SK-N-SH (cell line): ENCODE measurements at regions not wholly inside any gene's neighbourhood (a gene's known extent, or its start where the extent isn't known, plus 50 kb on each side); places are given as distances from the start of the nearest gene placed in this dataset.

Source experiments
- CTCF ChIA-PET: fragments of 300-600, 350-600 bp; formaldehyde crosslinking; extraction: SDS; loops from one replicate; lab custom pipeline; 2021; lab: Yijun Ruan, JAX
- POLR2A ChIA-PET: fragments of 350-600 bp; sonication (Branson Sonifier 250); formaldehyde crosslinking; extraction: SDS; loops from one replicate; lab custom pipeline; 2020; ENCODE audit warnings: antibody characterized with exemption, inconsistent platforms; lab: Yijun Ruan, JAX
- DNase-seq: peaks from one replicate; pipeline ENCODE4 v3.0.0; 2012
- H2AFZ ChIP-seq: fragments of 200-600 bp; sonication (generic); 2 replicates; pipeline ENCODE4 v1.8.1; 2016; ENCODE audit warnings: antibody characterized with exemption, mild to moderate bottlenecking, low read depth
- H3F3A ChIP-seq: fragments of 200-600 bp; sonication (generic); replicated peaks from 2 replicates; pipeline ENCODE3; 2016; ENCODE audit warnings: antibody characterized with exemption, mild to moderate bottlenecking; ENCODE audit not compliant: insufficient read depth
- H3K27ac ChIP-seq, 2 experiments: fragments of 200-500 bp in 1 of 2; fragments of 200-600 bp in 1 of 2; sonication (Bioruptor generic) in 1 of 2; sonication (generic), shearing (Covaris generic) in 1 of 2; 2 replicates each; pipeline versions ENCODE4 v1.5.1 to v1.6.1; 2014 to 2016; ENCODE audit warnings: low read depth in 2 of 2, inconsistent platforms in 1 of 2, low read length in 1 of 2, mild to moderate bottlenecking in 1 of 2, mixed read lengths in 1 of 2
- H3K27me3 ChIP-seq: fragments of 200-600 bp; sonication (generic), shearing (Covaris generic); 2 replicates; pipeline ENCODE4 v1.6.1; 2016; ENCODE audit warnings: mixed run types; ENCODE audit not compliant: insufficient read depth
- H3K36me3 ChIP-seq, 2 experiments: fragments of 200-500 bp in 1 of 2; fragments of 200-600 bp in 1 of 2; sonication (Bioruptor generic) in 1 of 2; sonication (generic) in 1 of 2; replicated peaks in 1 of 2; 2 replicates each; pipeline versions ENCODE3 to v1.5.1; 2014 to 2016; ENCODE audit warnings: low read length in 1 of 2, mild to moderate bottlenecking in 1 of 2; ENCODE audit not compliant: insufficient read depth in 2 of 2, control insufficient read depth in 1 of 2
- H3K4me1 ChIP-seq, 2 experiments: fragments of 200-500 bp in 1 of 2; fragments of 200-600 bp in 1 of 2; sonication (Bioruptor generic) in 1 of 2; sonication (generic), shearing (Covaris generic) in 1 of 2; 2 replicates each; pipeline versions ENCODE4 v1.5.1 to v1.6.1; 2014 to 2016; ENCODE audit warnings: low read depth in 1 of 2, low read length in 1 of 2, mixed run types in 1 of 2; ENCODE audit not compliant: insufficient read depth in 2 of 2, control insufficient read depth in 1 of 2
- H3K4me2 ChIP-seq: fragments of 200-600 bp; sonication (generic), shearing (Covaris generic); 2 replicates; pipeline ENCODE4 v1.6.1; 2017; ENCODE audit warnings: mixed run types
- H3K4me3 ChIP-seq, 2 experiments: fragments of 200-500 bp in 1 of 2; fragments of 200-600 bp in 1 of 2; sonication (Bioruptor generic) in 1 of 2; sonication (generic), shearing (Covaris generic) in 1 of 2; 2 replicates each; pipeline versions ENCODE4 v1.5.1 to v1.8.1; 2014 to 2016; ENCODE audit warnings: low read depth in 2 of 2, inconsistent platforms in 1 of 2, low read length in 1 of 2, mild to moderate bottlenecking in 1 of 2, mixed read lengths in 1 of 2, moderate library complexity in 1 of 2
- H3K79me2 ChIP-seq: fragments of 200-600 bp; sonication (generic); 2 replicates; pipeline ENCODE4 v1.8.1; 2017; ENCODE audit warnings: mild to moderate bottlenecking; ENCODE audit not compliant: insufficient read depth
- H3K9ac ChIP-seq: fragments of 200-600 bp; sonication (generic); 2 replicates; pipeline ENCODE4 v1.6.1; 2017; ENCODE audit warnings: mixed run types
- H3K9me2 ChIP-seq: fragments of 200-600 bp; sonication (generic); 2 replicates; pipeline ENCODE4 v1.6.1; 2017; ENCODE audit warnings: mixed run types
- H3K9me3 ChIP-seq: fragments of 200-600 bp; sonication (generic); 2 replicates; pipeline ENCODE4 v1.6.1; 2017; ENCODE audit warnings: mixed run types, mild to moderate bottlenecking, moderate library complexity
- H4K20me1 ChIP-seq: fragments of 200-600 bp; sonication (generic); 2 replicates; pipeline ENCODE4 v1.6.1; 2017; ENCODE audit warnings: mild to moderate bottlenecking, mixed run types; ENCODE audit not compliant: insufficient read depth
- CHD2 ChIP-seq: fragments of 150-350 bp; IDR thresholded peaks from 2 replicates; pipeline ENCODE4 v1.6.1; 2018; ENCODE audit warnings: low read length; ENCODE audit not compliant: partially characterized antibody
- ELF1 ChIP-seq: IDR thresholded peaks from 2 replicates; pipeline ENCODE4 v1.4.0; 2012
- EZH2phosphoT487 ChIP-seq: fragments of 200-600 bp; sonication (generic); IDR thresholded peaks from 2 replicates; pipeline ENCODE4 v1.6.1; 2017; ENCODE audit warnings: low read depth, mixed run types, mild to moderate bottlenecking, antibody characterized with exemption, moderate library complexity, borderline replicate concordance
- FOSL2 ChIP-seq: IDR thresholded peaks from 2 replicates; pipeline ENCODE4 v1.4.0; 2012; ENCODE audit warnings: low read depth, mild to moderate bottlenecking, moderate library complexity, borderline replicate concordance
- GABPA ChIP-seq: IDR thresholded peaks from 2 replicates; pipeline ENCODE4 v1.4.0; 2012; ENCODE audit warnings: low read depth, mild to moderate bottlenecking
- GATA2 ChIP-seq: sonication (generic); formaldehyde crosslinking; IDR thresholded peaks from 2 replicates; pipeline ENCODE4 v1.5.0; 2020; ENCODE audit warnings: mild to moderate bottlenecking, missing genetic modification reagents
- IRF3 ChIP-seq: fragments of 150-350 bp; IDR thresholded peaks from 2 replicates; pipeline ENCODE4 v1.6.1; 2016; ENCODE audit warnings: mild to moderate bottlenecking, low read depth, low read length
- JUND ChIP-seq: IDR thresholded peaks from 2 replicates; pipeline ENCODE4 v1.4.0; 2012
- MAX ChIP-seq: IDR thresholded peaks from 2 replicates; pipeline ENCODE4 v1.4.0; 2012; ENCODE audit warnings: low read depth
- NRF1 ChIP-seq: IDR thresholded peaks from 2 replicates; pipeline ENCODE4 v1.6.1; 2012; ENCODE audit warnings: low read depth, mild to moderate bottlenecking, low read length
- POLR2AphosphoS5 ChIP-seq: IDR thresholded peaks from 2 replicates; pipeline ENCODE4 v1.6.1; 2012; ENCODE audit warnings: low read depth, low read length
- RAD21 ChIP-seq: IDR thresholded peaks from 2 replicates; pipeline ENCODE4 v1.6.1; 2012; ENCODE audit warnings: mild to moderate bottlenecking, low read length
- RFX5 ChIP-seq: IDR thresholded peaks from 2 replicates; pipeline ENCODE4 v1.6.1; 2012; ENCODE audit warnings: mild to moderate bottlenecking, improper control_type of control experiment, low read length
- SIN3A ChIP-seq: IDR thresholded peaks from 2 replicates; pipeline ENCODE4 v1.6.1; 2012; ENCODE audit warnings: low read depth, mild to moderate bottlenecking, low read length, moderate library complexity, borderline replicate concordance
- TAF1 ChIP-seq: IDR thresholded peaks from 2 replicates; pipeline ENCODE4 v1.6.1; 2012; ENCODE audit warnings: low read depth, mild to moderate bottlenecking, low read length, moderate library complexity, borderline replicate concordance
- USF2 ChIP-seq: fragments of 150-350 bp; IDR thresholded peaks from 2 replicates; pipeline ENCODE4 v1.6.1; 2017; ENCODE audit warnings: antibody characterized with exemption, low read length, low read depth, borderline replicate concordance
- YY1 ChIP-seq: IDR thresholded peaks from 2 replicates; pipeline ENCODE4 v1.4.0; 2012; ENCODE audit warnings: low read depth, mild to moderate bottlenecking
- ZBTB33 ChIP-seq: IDR thresholded peaks from 2 replicates; pipeline ENCODE4 v1.4.0; 2012; ENCODE audit warnings: low read depth, borderline replicate concordance
- WGBS: methylation state at CpG from one replicate; pipeline ENCODE4 v1.1.6; 2017; ENCODE audit warnings: low lambda C conversion rate; 5-methylcytosine and 5-hydroxymethylcytosine counted together
- TF ChIP-seq, protein P1 (sequence below): IDR thresholded peaks from 2 replicates; pipeline ENCODE4 v1.4.0; 2012; ENCODE audit warnings: low read depth, borderline replicate concordance

GRCh38 chr7:20513341-20513740 lies 102.1 kb upstream of the ABCB5 start:
- H3K4me3 ChIP-seq: no peak overlapping the region
- H3K79me2 ChIP-seq: no peaks in the 10 kb centered on the region
- no peak overlapping the region for H3K9ac ChIP-seq
- POLR2A ChIA-PET: no interaction called here
- no peaks in the 10 kb centered on the region for H3F3A ChIP-seq
- no peaks in the 10 kb centered on the region for H3K27me3 ChIP-seq
- H3K4me1 ChIP-seq: peaks cover 0 to 12% of the 10 kb centered on the region in 2 experiments; a peak in 2 of 4 replicates
- no peaks in the 10 kb centered on the region; the same call in 1 of the 2 replicates for H3K9me3 ChIP-seq
- CTCF ChIA-PET: interaction anchor here (1.4 to 1.5 kb wide), 3 partner anchors 10 to 85 kb away, joined by 4 to 12 read pairs (median 4); no protein-coding TSS in a partner anchor
- WGBS: 39% methylated on average over 2 of the region's 2 CpGs
- no peaks in the 10 kb centered on the region for H3K9me2 ChIP-seq
- no peak for DNase-seq
- no peak overlapping the region for H3K27ac ChIP-seq
- no peak overlapping the region for H2AFZ ChIP-seq
- TF ChIP-seq TAF1: no peak
- TF ChIP-seq JUND: no peak
- TF ChIP-seq MAX: no peak
- no peak for TF ChIP-seq ELF1
- no peak for TF ChIP-seq GATA2 (CRISPR knock-in tag)
- no peak for TF ChIP-seq FOSL2
- no peak for TF ChIP-seq SIN3A
- no peak for TF ChIP-seq USF2
- no peak for TF ChIP-seq RFX5
- TF ChIP-seq NRF1: no peak
- TF ChIP-seq EZH2phosphoT487: no peak
- TF ChIP-seq, protein P1, sequence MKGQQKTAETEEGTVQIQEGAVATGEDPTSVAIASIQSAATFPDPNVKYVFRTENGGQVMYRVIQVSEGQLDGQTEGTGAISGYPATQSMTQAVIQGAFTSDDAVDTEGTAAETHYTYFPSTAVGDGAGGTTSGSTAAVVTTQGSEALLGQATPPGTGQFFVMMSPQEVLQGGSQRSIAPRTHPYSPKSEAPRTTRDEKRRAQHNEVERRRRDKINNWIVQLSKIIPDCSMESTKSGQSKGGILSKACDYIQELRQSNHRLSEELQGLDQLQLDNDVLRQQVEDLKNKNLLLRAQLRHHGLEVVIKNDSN: no peak
- no peak for TF ChIP-seq IRF3
- TF ChIP-seq RAD21: no peak
- TF ChIP-seq YY1: no peak
- no peak for TF ChIP-seq POLR2AphosphoS5
- no peak for TF ChIP-seq CHD2
- no peak for TF ChIP-seq GABPA
- no peak for TF ChIP-seq ZBTB33
- H3K4me2 ChIP-seq: no peak overlapping the region
- H4K20me1 ChIP-seq: no peaks in the 10 kb centered on the region
- H3K36me3 ChIP-seq: no peaks in the 10 kb centered on the region
